ENCODE measurements at regions not wholly inside any gene's neighbourhood (a gene's known extent, or its start where the extent isn't known, plus 50 kb on each side); places are given as distances from the start of the nearest gene placed in this dataset.

GRCh38 chr1:101290922-101291561, 54.2 kb downstream of the S1PR1 start:
- peak; percentile 22 for DNase-seq

DNA sequence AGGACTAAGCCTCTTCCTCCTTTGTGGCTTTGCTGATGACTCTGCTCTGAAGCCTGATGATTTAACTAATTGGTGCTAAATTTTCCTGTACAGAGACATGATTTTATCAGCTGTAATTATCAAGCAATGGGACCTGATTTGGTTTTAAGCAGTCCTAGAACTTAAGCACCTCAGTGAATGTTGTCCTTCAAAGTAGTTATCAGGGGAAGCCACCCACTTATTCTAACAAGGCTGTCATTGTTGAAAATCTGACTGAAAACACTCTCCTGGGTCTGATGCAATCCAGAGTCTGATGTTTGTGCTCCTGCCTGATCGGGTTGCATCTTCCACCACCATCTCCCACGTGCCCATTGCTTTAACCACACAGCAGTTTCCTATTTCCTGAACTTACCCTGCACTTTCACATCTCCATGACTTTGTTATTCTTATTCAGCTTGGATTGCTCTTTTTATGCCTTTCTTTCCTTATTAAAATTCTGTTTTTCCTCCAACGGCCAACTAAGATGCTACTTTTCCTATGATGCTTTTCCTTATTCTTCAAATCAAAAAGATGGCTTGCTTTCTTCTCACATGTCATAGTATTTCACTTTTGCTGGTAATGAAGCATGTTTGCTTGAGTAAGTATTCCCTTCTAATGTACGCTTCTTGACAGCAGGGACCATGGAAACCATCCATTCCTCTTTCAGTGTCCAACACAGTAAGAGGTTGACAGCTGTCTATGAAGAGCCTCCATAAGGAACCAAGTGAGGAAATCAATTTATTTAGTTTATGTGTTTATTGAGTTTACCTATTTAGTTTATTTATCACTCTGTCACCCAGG, 55.0 kb downstream of the S1PR1 start:
- DNase-seq = peak; percentile 70

- peak; percentile 76 for DNase-seq
Observed at GRCh38 chr1:101293461-101294051, 56.7 kb downstream of the S1PR1 start.

DNA sequence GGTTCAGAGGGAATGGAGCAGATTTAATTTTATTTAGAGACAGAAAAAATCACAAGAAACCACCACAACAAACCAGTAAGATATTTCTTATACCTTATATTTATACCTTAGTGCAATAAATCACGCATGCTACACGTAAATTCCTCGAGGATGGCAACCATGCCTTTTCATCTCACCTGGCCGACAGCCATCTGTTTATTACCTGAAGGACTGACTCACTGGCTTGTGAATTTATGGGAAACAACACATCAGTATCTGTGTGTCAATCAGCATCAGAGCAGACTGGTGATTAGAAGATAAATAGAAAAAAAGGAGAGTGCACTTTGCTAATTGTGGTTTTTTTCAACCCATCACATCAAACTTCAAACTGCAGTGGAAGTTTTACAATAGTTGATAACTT, 58.4 kb downstream of the S1PR1 start:
- no peak for DNase-seq

DNA sequence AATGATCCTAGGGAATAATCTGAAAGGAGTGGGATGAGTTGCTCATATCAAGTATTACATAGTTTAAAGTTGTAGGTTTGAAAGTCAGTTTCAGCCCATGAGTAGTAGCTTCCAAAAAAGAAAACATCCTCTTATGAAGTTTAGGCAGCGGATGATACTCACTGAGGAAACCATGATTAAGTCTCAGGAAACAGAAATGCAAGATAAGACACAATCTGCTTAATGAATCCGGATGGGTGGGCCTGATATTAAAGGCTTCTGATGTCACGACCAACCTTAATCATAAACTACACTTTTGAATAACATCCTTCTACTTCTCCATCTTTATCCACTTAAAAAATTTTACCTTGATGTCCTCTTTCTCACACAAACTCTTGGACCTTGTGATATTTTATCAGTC, 61.8 kb downstream of the S1PR1 start:
- no peak for DNase-seq

DNA sequence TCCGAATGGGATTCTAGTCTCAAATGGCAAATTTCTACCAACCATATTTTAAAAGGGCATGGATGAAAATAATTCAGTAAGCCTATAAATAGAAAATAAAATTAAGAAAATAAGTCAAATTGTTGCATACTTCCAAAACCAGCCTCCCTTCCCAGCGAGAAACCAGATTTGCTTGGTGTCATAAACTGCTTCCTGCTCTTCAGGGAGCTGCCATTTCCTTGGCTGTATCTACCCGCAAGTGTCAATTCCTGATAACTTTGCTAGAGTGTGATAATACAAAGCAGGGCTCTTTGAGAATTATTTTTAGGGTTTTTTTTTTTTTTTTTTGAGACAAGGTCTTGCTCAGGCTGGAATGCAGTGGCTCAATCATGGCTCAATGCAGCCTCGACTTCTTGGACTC, 62.3 kb downstream of the S1PR1 start:
- DNase-seq = no peak

DNA sequence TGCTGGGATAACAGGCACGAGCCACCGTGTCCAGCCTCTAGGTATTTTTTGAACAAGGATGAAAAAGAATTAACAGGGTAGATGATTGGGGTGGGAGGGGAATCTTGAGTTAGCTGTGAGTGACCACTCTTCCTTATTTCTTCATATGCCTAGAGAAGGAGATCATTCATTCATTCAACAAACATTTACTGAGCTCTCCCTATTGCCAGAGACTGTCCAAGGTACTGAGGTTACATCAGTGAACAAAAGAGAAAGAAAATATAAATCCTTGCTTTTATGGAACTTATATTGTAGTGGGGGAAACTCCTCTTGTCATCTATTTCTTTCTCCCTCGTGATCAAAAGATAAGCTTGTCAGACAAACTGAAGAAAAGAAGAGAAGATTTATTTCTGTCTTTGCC, 62.9 kb downstream of the S1PR1 start:
- no peak for DNase-seq

GRCh38 chr1:101300916-101301315, 64.1 kb downstream of the S1PR1 start:
- DNase-seq = no peak

- DNase-seq = no peak
Observed at GRCh38 chr1:101301446-101302057, 64.7 kb downstream of the S1PR1 start.

DNA sequence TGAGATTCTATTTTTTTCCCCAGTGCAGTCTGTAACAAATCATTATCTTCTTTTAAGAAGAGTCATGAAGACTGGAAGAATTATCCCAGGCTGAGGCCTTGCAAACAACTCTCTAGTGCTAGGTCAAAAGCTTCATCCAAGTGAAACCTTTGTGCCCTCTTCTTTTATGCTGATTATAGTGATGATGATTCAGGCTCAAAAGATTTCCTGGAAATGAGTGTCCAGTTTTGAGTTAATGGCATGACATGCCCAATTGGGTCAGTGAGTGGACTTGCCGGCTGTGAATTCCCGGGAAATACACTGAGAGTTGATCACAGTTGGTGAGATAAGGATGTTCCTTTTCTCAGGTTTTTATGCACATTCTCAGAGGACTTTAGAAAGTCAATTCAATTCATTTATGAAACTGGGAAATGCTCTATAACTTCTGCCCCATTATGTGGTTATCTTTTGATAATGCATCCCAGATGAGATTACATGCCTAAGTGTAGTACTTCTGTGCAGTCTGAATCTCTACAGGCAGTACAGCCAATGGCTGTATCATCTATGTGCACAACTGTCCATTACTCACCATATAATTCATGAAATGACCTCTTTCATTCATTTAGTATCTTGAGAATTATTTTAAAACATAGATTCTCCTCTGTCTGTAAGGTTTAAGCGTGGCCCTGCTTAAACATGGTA, 66.2 kb downstream of the S1PR1 start:
- no peak for DNase-seq

DNA sequence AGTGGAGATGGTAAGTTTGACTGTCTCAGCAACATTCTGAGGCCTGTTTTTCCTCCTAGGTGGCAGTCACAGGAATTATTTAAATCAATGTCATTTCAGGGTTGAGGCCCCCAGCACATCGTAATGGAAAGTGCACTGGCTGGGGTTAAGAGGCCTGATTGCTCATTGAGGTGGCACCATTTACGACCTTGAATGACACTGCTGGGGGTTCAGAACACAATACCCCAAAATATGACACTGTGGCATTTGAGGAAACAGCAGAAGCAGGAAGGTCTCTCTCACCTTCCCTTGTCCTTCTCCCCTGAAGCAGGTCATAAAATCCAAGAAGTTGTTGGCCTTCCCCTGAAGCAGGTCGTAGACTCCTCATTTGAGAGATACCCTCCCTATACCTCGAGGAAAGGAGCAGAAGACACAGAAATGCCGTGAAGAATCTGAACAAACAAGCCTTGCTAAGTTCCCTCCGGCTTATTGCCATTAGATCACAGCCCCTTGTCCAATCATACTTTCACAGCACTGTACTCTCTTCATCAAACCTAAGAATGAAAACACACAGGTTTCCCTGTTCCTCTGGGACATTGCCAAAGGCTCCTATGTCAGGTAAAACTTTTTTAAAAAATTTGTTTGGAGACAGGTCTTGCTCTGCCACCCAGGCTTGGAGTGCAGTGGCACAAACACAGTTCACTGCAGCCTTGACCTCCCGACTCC, 71.3 kb downstream of the S1PR1 start:
- no peak for DNase-seq

- DNase-seq = no peak
Observed at GRCh38 chr1:101308935-101309333, 72.1 kb downstream of the S1PR1 start.

GRCh38 chr1:101309334-101310311, 72.8 kb downstream of the S1PR1 start:
- DNase-seq = peak; percentile 69

GRCh38 chr1:101310506-101310905, 73.7 kb downstream of the S1PR1 start:
- no peak for DNase-seq

GRCh38 chr1:101311146-101311920, 74.5 kb downstream of the S1PR1 start:
- DNase-seq = peak; percentile 47

GRCh38 chr1:101312147-101312546, 75.3 kb downstream of the S1PR1 start:
- no peak for DNase-seq

DNA sequence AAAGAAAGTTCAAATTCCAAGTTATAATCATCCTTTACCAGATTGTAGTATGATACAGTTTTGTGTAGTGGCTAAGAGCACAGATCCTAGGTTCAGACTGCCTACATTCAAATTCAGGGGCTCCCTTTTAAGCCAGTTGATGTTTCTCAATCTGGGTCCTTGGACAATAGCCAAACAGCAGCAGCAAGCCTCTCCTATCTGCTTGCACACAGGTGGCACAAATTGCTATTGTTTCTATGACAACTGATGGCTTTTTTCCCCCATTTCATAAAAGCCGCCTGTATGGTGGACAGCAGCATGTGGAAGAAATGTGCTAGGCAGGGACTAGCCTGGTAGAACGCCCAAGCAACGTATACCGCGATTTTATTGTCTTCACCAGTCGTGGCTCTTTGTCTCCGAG, 76.5 kb downstream of the S1PR1 start:
- DNase-seq = no peak

- peak; percentile 39 for DNase-seq
Observed at GRCh38 chr1:101314244-101314643, 77.4 kb downstream of the S1PR1 start.

DNA sequence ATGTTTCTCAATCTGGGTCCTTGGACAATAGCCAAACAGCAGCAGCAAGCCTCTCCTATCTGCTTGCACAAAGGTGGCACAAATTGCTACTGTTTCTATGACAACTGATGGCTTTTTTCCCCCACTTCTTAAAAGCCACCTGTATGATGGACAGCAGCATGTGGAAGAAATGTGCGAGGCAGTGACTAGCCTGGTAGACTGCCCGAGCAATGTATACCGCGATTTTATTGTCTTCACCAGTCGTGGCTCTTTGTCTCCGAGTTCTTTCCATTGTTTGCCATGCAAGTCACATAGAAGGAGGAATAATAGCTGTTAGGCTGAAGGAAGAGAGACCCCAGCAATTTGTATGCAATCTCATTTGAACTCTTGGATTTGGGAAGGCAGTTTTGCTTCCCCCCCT, 79.4 kb downstream of the S1PR1 start:
- no peak for DNase-seq

GRCh38 chr1:101316799-101317198, 80.0 kb downstream of the S1PR1 start:
- no peak for DNase-seq

Measured in stimulated activated CD4-positive, alpha-beta T cell treated with anti-CD3 and anti-CD28 coated beads, Interleukin-1b, Interleukin-23, amount 100 ng/mL, for 48 hours (primary cell).